Activated CD4-positive, alpha-beta T cell treated with anti-CD3 and anti-CD28 coated beads, Interleukin-2, amount 10 ng/mL, durations not matched to agents 24 days and 14 days (primary cell): ENCODE measurements at regions not wholly inside any gene's neighbourhood (a gene's known extent, or its start where the extent isn't known, plus 50 kb on each side); places are given as distances from the start of the nearest gene placed in this dataset.

Experiments
- DNase-seq: peaks from one replicate; pipeline ENCODE4 v3.0.0; 2022
- H3K27ac Mint-ChIP-seq: one replicate; pipeline ENCODE4 v1.8.0; 2022; ENCODE audit warnings: mild to moderate bottlenecking, mixed read lengths
- H3K27me3 Mint-ChIP-seq: one replicate; pipeline ENCODE4 v1.8.0; 2022; ENCODE audit warnings: mixed read lengths
- H3K36me3 Mint-ChIP-seq: one replicate; pipeline ENCODE4 v1.8.0; 2022; ENCODE audit warnings: low read depth, mild to moderate bottlenecking, mixed read lengths
- H3K4me1 Mint-ChIP-seq: one replicate; pipeline ENCODE4 v1.8.0; 2021; ENCODE audit warnings: mixed read lengths
- H3K4me3 Mint-ChIP-seq: one replicate; pipeline ENCODE4 v1.8.0; 2022; ENCODE audit warnings: mild to moderate bottlenecking, moderate library complexity, mixed read lengths
- H3K9me3 Mint-ChIP-seq: one replicate; pipeline ENCODE4 v1.8.0; 2021; ENCODE audit warnings: mixed read lengths
- intact Hi-C: fragments of 100-400 bp; cut with micrococcal nuclease; formaldehyde crosslinking; loops from one replicate; pipeline ENCODE4 v1.15.1; 2023

DNA sequence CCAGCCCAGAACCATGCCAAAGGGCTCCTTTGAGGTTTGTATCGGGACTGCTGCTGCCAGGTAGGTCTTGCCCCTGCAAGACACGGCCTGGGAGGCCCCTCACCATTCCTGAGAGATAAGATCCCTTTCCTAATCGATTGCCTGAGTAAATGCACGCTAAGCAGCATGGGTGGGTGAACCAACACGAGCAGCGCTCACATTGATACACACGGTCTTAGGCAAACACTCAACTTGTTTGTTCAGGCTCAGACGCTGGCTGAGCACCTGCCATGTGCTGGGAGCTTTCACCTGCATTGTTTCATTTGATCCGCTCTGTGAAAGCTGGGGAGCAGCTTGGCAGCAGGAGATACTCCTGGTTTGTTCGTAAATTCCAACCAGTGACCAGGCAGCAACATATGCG is 76.9 kb upstream of the NEURL1B start:
- H3K4me1 Mint-ChIP-seq, result no peaks in the 10 kb centered on the region
- no peak overlapping the region for H3K27ac Mint-ChIP-seq
- no peak overlapping the region for H3K4me3 Mint-ChIP-seq
- intact Hi-C loops, result no loop called here
- no peak for DNase-seq
- no peaks in the 10 kb centered on the region for H3K36me3 Mint-ChIP-seq
- peaks cover 2% of the 10 kb centered on the region for H3K27me3 Mint-ChIP-seq
- no peaks in the 10 kb centered on the region for H3K9me3 Mint-ChIP-seq

DNA sequence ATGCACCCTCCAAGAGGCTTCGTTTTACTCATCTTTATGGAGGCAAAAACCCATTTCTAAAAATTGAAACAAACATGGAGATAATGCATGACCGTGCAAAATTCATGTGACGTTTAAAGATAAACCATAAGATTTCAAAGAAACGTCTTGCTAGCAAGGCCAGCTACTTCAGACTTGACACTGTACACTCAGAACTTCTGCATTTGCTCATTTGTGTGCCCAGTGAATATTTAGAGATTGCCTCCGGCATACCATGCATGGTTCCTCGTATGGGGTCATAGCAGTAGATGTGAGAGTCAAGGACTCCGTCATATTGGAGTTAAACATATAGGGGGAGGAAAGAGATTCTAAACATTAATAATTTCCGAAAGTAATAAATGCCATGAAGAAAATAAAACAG is 78.6 kb upstream of the NEURL1B start:
- H3K27ac Mint-ChIP-seq, result no peak overlapping the region
- no peaks in the 10 kb centered on the region for H3K4me1 Mint-ChIP-seq
- intact Hi-C loops, result no loop called here
- H3K9me3 Mint-ChIP-seq, result no peaks in the 10 kb centered on the region
- H3K27me3 Mint-ChIP-seq, result peaks cover 2% of the 10 kb centered on the region
- H3K4me3 Mint-ChIP-seq, result no peak overlapping the region
- no peaks in the 10 kb centered on the region for H3K36me3 Mint-ChIP-seq
- no peak for DNase-seq

DNA sequence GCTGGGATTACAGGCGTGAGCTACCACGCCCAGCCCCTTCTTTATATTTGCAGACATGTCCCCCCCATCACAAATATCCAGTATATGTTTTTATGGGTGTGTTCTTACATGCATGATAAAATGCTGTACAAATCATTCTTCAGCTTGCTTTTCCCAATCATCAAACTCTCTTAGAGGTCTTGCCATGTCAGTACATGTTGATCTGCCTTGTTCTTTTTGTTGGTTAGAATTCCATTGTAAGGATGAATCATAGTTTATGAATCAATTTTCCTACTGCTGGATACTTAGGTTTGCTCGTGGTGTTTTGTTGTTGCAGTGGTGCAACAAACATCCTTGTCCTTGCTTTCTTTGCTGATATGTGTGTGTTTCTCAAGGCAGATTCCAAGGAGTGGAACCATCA is 79.9 kb upstream of the NEURL1B start:
- Mint-ChIP-seq H3K4me1 (no peaks in the 10 kb centered on the region), H3K4me3 (no peak overlapping the region), H3K27me3 (peaks cover 3% of the 10 kb centered on the region), H3K36me3 (no peaks in the 10 kb centered on the region), H3K27ac (no peak overlapping the region), H3K9me3 (no peaks in the 10 kb centered on the region)
- intact Hi-C loops, result no loop called here
- no peak for DNase-seq

DNA sequence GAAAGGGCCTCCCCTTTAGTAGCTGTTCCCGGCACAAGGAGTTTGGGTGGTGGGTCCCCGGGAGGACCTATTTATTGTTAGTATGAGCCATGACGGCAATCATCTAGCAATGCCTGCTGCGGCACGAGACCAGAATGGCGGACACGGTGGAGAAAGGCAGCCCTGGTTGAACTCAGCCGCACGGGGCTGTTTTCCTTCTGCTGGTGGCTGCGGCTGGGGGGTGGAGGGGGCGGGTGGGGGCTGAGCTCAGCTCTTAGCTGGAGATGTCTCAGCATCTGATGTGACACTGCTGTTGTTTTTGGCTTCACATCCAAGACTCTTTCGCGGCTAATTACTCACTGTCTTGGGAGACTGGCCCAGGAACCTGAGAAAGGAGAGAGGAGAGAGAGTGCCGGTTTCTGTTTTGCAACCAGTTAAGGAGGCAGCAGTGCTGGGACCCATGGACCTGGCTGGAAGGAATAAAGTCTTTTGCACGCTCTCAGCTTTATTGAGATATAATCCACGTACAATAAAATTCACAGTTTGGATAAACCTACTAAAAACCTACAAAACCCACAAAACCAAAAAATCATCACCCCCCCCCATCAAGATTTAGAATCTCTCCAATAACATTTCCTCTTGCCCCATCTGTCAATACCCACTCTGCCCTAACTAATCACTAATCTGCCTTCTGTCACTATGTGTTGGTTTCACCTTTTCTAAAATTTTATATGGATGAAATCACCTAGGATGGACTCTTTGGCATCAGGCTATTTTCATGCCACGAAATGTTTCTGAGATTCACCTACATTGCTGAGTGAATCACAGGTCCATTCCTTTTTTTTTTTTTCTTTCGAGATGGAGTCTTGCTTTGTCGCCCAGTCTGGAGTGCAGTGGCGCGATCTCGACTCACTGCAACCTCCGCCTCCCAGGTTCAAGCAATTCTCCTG is 81.8 kb upstream of the NEURL1B start:
- H3K27me3 Mint-ChIP-seq, result peaks cover 3% of the 10 kb centered on the region
- intact Hi-C loops, result no loop called here
- DNase-seq, result no peak
- H3K4me3 Mint-ChIP-seq, result no peak overlapping the region
- no peaks in the 10 kb centered on the region for H3K36me3 Mint-ChIP-seq
- no peaks in the 10 kb centered on the region for H3K4me1 Mint-ChIP-seq
- no peaks in the 10 kb centered on the region for H3K9me3 Mint-ChIP-seq
- H3K27ac Mint-ChIP-seq, result no peak overlapping the region

DNA sequence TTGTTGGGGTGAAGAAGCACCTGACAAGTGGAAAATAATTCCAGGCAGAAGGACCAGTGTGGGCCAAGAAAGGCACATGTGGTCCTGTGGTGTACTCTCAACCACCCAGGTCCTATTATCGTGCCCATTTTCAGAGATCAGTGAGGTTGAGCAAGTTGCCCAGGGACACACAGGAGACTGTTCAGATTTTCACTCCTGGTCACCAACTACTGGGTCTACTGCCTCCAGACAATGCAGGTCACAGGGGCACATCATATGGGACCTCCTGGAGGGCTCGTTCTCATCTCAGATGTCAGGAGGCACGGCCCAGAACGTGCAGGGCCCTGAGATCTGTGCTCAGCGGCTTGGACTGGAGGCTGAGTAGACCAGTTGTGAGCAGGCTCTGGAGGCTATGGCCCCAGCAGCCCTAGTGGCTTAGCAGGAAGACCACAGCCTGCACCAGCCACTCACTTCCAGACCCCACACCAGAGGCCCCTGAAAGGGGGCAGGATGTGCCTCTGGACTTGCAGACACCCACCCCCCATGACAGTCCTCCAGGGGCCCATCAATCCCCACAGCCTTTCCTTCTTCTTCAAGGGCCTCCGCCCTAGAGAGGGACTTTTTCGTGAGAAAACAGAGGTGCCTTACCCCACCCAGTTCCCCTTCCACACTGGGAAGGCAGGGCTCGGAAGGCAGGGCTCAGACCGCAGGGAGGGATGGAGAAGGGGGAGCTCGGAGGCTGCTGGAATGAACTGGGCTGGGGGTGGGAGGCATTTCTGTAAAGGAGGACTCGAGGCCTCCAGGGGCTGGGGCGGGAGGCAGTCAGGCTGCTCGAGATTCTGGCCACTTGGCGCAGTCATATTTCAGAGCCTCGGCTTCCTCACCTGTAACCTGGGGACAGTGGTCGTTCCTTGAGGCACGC is 82.7 kb upstream of the NEURL1B start:
- H3K4me3 Mint-ChIP-seq, result no peak overlapping the region
- no peaks in the 10 kb centered on the region for H3K4me1 Mint-ChIP-seq
- intact Hi-C loops, result no loop called here
- H3K27me3 Mint-ChIP-seq, result peaks cover 3% of the 10 kb centered on the region
- no peaks in the 10 kb centered on the region for H3K36me3 Mint-ChIP-seq
- no peaks in the 10 kb centered on the region for H3K9me3 Mint-ChIP-seq
- no peak for DNase-seq
- H3K27ac Mint-ChIP-seq, result no peak overlapping the region

DNA sequence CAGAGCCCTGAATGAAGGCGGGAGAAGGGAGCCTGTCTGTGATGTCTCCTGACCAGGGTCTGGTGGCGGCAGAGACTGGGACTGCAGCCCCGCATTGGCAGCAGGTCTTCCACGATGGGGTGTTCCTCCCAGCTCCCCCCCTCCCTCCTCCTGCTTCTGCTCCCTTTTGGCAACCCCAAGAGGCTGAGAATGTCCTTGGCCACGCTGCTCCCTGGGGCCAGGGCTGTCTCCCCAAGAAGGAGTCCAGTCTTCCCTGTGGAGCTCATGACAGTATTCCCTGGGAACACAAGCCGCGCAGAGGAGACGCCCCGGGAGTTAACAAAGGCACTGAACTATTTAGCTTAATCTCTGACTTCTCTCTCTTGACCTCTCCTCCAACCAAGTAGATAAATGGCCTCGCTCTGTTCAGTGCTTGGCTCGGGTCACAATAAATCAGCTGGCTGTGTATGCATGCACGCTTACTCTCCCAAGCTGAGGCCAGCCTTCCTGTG is 84.0 kb upstream of the NEURL1B start:
- H3K27me3 Mint-ChIP-seq, result peaks cover 3% of the 10 kb centered on the region
- DNase-seq, result no peak
- H3K36me3 Mint-ChIP-seq, result no peaks in the 10 kb centered on the region
- intact Hi-C loops, result no loop called here
- no peaks in the 10 kb centered on the region for H3K9me3 Mint-ChIP-seq
- no peak overlapping the region for H3K4me3 Mint-ChIP-seq
- H3K27ac Mint-ChIP-seq, result no peak overlapping the region
- H3K4me1 Mint-ChIP-seq, result no peaks in the 10 kb centered on the region

DNA sequence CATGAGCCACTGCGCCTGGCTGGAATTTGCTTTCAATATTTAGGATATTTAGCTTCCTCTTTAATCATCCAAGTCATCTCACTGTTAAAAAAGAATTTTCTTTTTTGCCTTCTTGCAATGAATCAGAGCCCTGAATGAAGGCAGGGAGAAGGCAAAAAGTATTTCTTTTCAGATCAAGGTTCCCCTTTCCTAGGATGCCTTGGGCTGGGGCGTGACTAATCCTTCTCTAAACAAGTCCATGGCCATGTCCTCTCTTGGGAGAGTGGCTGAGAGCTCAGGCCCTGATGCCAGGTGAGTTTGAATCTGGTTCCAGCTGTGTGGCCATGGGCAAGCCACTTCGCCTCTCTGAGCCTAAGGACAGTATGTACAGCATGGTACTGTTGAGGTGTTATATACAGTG is 84.8 kb upstream of the NEURL1B start:
- H3K27ac Mint-ChIP-seq, result no peak overlapping the region
- no peaks in the 10 kb centered on the region for H3K36me3 Mint-ChIP-seq
- no peak for DNase-seq
- H3K27me3 Mint-ChIP-seq, result peaks cover 3% of the 10 kb centered on the region
- no peaks in the 10 kb centered on the region for H3K9me3 Mint-ChIP-seq
- intact Hi-C loops, result no loop called here
- H3K4me3 Mint-ChIP-seq, result no peak overlapping the region
- no peaks in the 10 kb centered on the region for H3K4me1 Mint-ChIP-seq

DNA sequence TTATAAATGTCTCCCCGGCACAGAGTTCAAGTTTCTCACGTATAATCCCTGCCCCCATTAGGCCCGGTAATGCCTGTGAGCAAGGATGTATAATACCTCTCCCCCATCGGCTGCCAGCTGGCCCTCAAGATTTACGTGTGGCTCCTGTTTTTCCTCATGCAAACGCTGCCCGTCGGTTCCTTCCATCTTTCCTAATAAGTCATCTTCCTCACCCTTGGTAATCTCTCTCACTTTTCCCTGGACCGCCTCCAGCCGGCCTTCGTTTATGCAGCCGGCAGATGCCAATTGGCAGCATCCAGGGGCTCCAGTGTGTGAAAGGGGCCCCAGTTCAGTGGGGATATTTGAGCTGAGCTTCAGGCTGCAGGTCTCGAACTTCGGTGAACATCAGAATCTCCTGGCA is 86.5 kb upstream of the NEURL1B start:
- H3K27ac Mint-ChIP-seq, result no peak overlapping the region
- H3K4me3 Mint-ChIP-seq, result no peak overlapping the region
- peaks cover 2% of the 10 kb centered on the region for H3K27me3 Mint-ChIP-seq
- no peaks in the 10 kb centered on the region for H3K4me1 Mint-ChIP-seq
- intact Hi-C loops, result no loop called here
- no peaks in the 10 kb centered on the region for H3K36me3 Mint-ChIP-seq
- no peaks in the 10 kb centered on the region for H3K9me3 Mint-ChIP-seq
- no peak for DNase-seq

DNA sequence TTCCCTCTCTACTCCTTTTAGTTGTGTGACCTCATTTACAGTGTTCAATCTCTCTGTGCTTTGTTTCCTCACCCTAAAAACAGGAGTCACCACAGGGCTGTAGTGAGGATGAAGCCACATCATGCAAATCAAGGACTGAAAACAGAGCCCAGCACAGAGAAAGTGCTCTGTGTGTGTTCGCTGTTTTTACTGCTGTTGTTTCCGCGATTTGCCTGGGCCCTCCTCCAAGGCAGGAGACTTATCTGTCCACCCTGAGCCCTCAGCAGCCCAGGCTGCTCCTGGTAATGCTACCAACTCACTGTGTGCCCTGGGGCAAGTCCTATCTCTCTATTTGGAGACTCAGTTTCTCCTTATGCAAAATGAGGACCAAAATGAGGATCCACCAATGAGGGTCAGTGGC is 87.2 kb upstream of the NEURL1B start:
- Mint-ChIP-seq H3K36me3 (no peaks in the 10 kb centered on the region), H3K27me3 (peaks cover 2% of the 10 kb centered on the region), H3K9me3 (no peaks in the 10 kb centered on the region), H3K27ac (no peak overlapping the region), H3K4me1 (no peaks in the 10 kb centered on the region), H3K4me3 (no peak overlapping the region)
- no peak for DNase-seq
- intact Hi-C loops, result no loop called here

DNA sequence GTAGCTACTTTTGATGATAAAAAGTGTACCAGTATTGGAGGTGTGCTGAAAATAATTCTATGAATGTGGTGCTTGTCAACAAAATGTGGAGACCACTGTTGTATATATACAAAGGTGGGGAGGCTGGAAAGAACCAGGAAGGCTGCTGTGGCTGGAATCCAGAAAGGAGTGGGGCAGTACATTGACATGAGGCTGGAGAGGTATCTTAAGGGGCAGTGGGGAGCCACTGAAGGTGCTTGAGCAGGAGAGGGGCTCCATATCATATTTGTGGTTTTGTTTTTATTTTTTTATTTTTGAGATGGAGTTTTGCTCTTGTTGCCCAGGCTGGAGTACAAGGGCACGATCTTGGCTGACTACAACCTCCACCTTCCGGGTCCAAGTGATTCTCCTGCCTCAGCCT is 87.9 kb upstream of the NEURL1B start:
- H3K9me3 Mint-ChIP-seq, result no peaks in the 10 kb centered on the region
- H3K4me1 Mint-ChIP-seq, result no peaks in the 10 kb centered on the region
- intact Hi-C loops, result no loop called here
- H3K36me3 Mint-ChIP-seq, result no peaks in the 10 kb centered on the region
- H3K4me3 Mint-ChIP-seq, result no peak overlapping the region
- no peak overlapping the region for H3K27ac Mint-ChIP-seq
- H3K27me3 Mint-ChIP-seq, result peaks cover 2% of the 10 kb centered on the region
- no peak for DNase-seq

DNA sequence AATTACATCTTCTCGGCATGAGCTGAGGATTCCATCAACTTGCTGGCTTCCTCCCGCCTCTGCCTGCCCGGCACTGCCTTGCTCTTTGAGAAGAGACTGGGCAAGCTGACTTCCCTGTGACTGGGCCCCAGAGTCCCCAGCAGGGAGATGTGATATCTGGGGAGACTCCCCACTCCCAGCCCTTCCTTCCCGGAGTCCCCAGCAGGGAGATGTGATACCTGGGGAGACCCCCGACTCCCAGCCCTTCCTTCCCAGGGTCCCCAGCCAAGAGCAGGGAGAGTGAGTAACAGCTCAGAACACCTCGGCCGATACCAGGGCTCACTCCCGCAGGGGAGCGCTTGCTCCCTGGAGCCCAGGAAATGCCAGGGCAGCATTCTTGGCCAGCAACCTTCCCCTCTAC is 90.1 kb upstream of the NEURL1B start:
- no peak overlapping the region for H3K27ac Mint-ChIP-seq
- intact Hi-C loops, result no loop called here
- H3K27me3 Mint-ChIP-seq, result no peaks in the 10 kb centered on the region
- no peak for DNase-seq
- H3K9me3 Mint-ChIP-seq, result no peaks in the 10 kb centered on the region
- H3K4me3 Mint-ChIP-seq, result no peak overlapping the region
- no peaks in the 10 kb centered on the region for H3K4me1 Mint-ChIP-seq
- H3K36me3 Mint-ChIP-seq, result no peaks in the 10 kb centered on the region

DNA sequence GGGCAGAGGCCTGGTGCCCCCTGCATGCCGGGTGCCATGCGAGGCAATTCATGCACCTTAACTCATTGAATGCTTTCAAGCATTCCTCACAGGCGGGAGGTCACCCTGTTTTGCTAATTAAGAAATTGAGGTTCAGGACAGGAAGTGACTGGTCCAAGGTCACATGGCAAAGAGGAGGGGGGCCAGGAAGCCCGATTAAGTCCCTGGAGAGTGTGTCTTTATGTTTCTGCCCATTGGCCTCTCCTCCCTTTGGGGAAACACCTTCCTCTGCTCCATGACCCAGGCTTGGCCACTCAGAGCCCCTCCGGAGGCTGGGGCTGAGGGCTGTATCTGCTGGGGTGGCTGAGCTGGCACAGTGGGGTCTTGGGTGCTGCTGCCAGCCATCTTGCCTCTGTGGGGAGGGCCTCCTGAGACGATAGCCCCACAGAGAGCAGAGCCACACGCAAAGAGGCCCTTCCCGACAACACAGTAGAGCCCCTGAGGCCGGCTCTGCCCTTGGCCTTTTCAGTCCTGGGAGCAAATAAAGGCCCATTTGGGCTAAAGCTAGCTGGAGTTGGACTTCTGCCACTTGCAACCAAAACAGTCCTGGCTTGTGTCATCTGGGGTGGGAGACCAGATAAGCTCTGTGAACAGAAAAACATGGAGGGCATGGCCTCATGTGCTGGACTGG is 90.8 kb upstream of the NEURL1B start:
- Mint-ChIP-seq H3K4me3 (no peak overlapping the region), H3K36me3 (no peaks in the 10 kb centered on the region), H3K27ac (no peak overlapping the region), H3K9me3 (no peaks in the 10 kb centered on the region), H3K4me1 (no peaks in the 10 kb centered on the region), H3K27me3 (no peaks in the 10 kb centered on the region)
- intact Hi-C loops, result no loop called here
- DNase-seq, result no peak

DNA sequence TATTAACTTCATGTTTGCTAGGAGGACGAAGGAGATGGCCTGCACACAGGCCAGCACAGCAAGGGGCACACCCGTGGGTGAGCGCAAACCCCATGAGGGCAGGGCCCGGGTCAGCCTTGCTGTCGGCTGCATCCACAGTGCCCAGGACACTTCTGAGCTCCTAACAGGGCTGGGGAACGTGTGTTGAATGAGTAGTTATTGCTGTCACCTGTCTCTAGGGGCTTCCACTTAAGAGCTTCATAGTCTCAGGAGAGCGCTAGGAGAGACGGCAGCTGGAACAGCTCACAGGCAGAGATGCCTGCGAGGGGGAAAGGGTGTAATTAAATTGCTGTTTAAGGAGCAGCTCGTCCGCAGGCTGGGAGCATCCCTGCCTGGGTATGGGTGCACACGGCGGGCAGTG is 91.4 kb upstream of the NEURL1B start:
- H3K36me3 Mint-ChIP-seq, result no peaks in the 10 kb centered on the region
- H3K4me1 Mint-ChIP-seq, result no peaks in the 10 kb centered on the region
- H3K9me3 Mint-ChIP-seq, result no peaks in the 10 kb centered on the region
- no peak for DNase-seq
- H3K27me3 Mint-ChIP-seq, result no peaks in the 10 kb centered on the region
- intact Hi-C loops, result no loop called here
- no peak overlapping the region for H3K27ac Mint-ChIP-seq
- no peak overlapping the region for H3K4me3 Mint-ChIP-seq
